K562 (cell line): ENCODE measurements at regions not wholly inside any gene's neighbourhood (a gene's known extent, or its start where the extent isn't known, plus 50 kb on each side); places are given as distances from the start of the nearest gene placed in this dataset.

Source experiments
- NFIC ChIP-seq: fragments of 450-650 bp; IDR thresholded peaks from 2 replicates; pipeline ENCODE4 v1.6.1; 2017; ENCODE audit warnings: mild to moderate bottlenecking, inconsistent platforms
- TF ChIP-seq, protein P1 (sequence below), 3 experiments: IDR thresholded peaks in 2 of 3; conservative IDR thresholded peaks in 1 of 3; 2 replicates each; pipeline ENCODE4 v1.5.1; 2011 to 2012; ENCODE audit warnings: low read length in 3 of 3, mild to moderate bottlenecking in 3 of 3, control low read depth in 2 of 3, improper control_type of control experiment in 1 of 3, inconsistent platforms in 1 of 3, low read depth in 1 of 3, mixed read lengths in 1 of 3, moderate library complexity in 1 of 3; ENCODE audit not compliant: insufficient read depth in 2 of 3
- TF ChIP-seq, protein P2 (sequence below): sonication (generic); formaldehyde crosslinking; IDR thresholded peaks from 2 replicates; pipeline ENCODE4 v1.8.0; 2022; ENCODE audit warnings: mild to moderate bottlenecking, low read depth, missing genetic modification reagents

DNA sequence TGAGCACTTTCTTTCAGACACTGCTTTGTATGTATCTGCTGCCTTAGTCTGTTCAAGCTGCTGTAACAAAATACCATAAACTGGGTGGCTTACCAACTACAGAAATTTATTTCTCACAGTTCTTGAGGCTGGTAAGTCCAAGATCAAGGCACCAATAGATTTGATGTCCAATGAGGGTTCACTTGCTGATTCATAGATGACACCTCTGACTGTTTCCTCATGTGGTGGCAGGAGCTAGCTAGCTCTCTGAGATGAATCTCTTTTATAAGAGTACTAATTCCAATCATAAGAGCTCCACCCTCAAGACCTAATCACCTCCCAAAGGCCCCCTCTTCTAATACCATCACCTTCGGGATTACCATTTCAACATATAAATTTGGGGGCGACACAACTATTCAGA lies 76.6 kb upstream of the ADO start:
- TF ChIP-seq, protein P1, sequence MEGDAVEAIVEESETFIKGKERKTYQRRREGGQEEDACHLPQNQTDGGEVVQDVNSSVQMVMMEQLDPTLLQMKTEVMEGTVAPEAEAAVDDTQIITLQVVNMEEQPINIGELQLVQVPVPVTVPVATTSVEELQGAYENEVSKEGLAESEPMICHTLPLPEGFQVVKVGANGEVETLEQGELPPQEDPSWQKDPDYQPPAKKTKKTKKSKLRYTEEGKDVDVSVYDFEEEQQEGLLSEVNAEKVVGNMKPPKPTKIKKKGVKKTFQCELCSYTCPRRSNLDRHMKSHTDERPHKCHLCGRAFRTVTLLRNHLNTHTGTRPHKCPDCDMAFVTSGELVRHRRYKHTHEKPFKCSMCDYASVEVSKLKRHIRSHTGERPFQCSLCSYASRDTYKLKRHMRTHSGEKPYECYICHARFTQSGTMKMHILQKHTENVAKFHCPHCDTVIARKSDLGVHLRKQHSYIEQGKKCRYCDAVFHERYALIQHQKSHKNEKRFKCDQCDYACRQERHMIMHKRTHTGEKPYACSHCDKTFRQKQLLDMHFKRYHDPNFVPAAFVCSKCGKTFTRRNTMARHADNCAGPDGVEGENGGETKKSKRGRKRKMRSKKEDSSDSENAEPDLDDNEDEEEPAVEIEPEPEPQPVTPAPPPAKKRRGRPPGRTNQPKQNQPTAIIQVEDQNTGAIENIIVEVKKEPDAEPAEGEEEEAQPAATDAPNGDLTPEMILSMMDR (IDR thresholded peaks at IDR 0.05 in 2 of 3, conservative IDR thresholded peaks at IDR 0.05 in 1 of 3; ENCODE audit: insufficient read depth in 2 of 3, low read depth in 1 of 3, low read length in 3 of 3) = no peak
- no peak for TF ChIP-seq NFIC
- TF ChIP-seq, protein P2, sequence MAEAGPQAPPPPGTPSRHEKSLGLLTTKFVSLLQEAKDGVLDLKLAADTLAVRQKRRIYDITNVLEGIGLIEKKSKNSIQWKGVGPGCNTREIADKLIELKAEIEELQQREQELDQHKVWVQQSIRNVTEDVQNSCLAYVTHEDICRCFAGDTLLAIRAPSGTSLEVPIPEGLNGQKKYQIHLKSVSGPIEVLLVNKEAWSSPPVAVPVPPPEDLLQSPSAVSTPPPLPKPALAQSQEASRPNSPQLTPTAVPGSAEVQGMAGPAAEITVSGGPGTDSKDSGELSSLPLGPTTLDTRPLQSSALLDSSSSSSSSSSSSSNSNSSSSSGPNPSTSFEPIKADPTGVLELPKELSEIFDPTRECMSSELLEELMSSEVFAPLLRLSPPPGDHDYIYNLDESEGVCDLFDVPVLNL (CRISPR knock-in tag) = no peak
